HEK293T (cell line): ENCODE measurements at regions not wholly inside any gene's neighbourhood (a gene's known extent, or its start where the extent isn't known, plus 50 kb on each side); places are given as distances from the start of the nearest gene placed in this dataset.
"Not testable (repeated sequence)": the region's sequence is repeated elsewhere in the genome, so short reads cannot be mapped to it uniquely, and the experiment has no call there.

ENCODE experiments used
- CTCF ChIA-PET: fragments of 350-600 bp; formaldehyde crosslinking; extraction: SDS; loops from one replicate; lab custom pipeline; 2021; ENCODE audit warnings: antibody characterized with exemption, inconsistent platforms; lab: Yijun Ruan, JAX
- POLR2A ChIA-PET: fragments of 350-600 bp; formaldehyde crosslinking; extraction: SDS; loops from one replicate; lab custom pipeline; 2020; ENCODE audit warnings: antibody characterized with exemption, inconsistent platforms; lab: Yijun Ruan, JAX
- DNase-seq: peaks from one replicate; pipeline ENCODE4 v3.0.0; 2012; ENCODE audit warnings: mixed read lengths; ENCODE audit errors: extremely low spot score
- ARNT ChIP-seq: fragments of 450-650 bp; IDR thresholded peaks from 2 replicates; pipeline ENCODE4 v1.6.1; 2017; ENCODE audit warnings: mild to moderate bottlenecking
- BHLHE40 ChIP-seq: fragments of 450-650 bp; IDR thresholded peaks from 2 replicates; pipeline ENCODE4 v1.6.1; 2016; ENCODE audit warnings: mild to moderate bottlenecking, moderate library complexity, borderline replicate concordance
- ELF4 ChIP-seq: fragments of 450-650 bp; IDR thresholded peaks from 2 replicates; pipeline ENCODE4 v1.6.1; 2017; ENCODE audit warnings: antibody characterized with exemption
- FOXA1 ChIP-seq: fragments of 450-650 bp; IDR thresholded peaks from 2 replicates; pipeline ENCODE4 v1.6.1; 2016; ENCODE audit warnings: mild to moderate bottlenecking
- FOXK2 ChIP-seq: fragments of 450-650 bp; IDR thresholded peaks from 2 replicates; pipeline ENCODE4 v1.6.1; 2016; ENCODE audit warnings: mild to moderate bottlenecking
- FOXM1 ChIP-seq: fragments of 450-650 bp; IDR thresholded peaks from 2 replicates; pipeline ENCODE4 v1.6.1; 2017; ENCODE audit warnings: mild to moderate bottlenecking, borderline replicate concordance
- HDGF ChIP-seq: fragments of 450-650 bp; IDR thresholded peaks from 2 replicates; pipeline ENCODE4 v1.6.1; 2017; ENCODE audit warnings: antibody characterized with exemption, borderline replicate concordance
- L3MBTL2 ChIP-seq: fragments of 450-650 bp; conservative IDR thresholded peaks from 2 replicates; pipeline ENCODE4 v1.6.1; 2016; ENCODE audit warnings: mild to moderate bottlenecking
- LEF1 ChIP-seq: fragments of 450-650 bp; IDR thresholded peaks from 2 replicates; pipeline ENCODE4 v1.6.1; 2017; ENCODE audit warnings: mild to moderate bottlenecking, borderline replicate concordance
- NFRKB ChIP-seq: fragments of 450-650 bp; IDR thresholded peaks from 2 replicates; pipeline ENCODE4 v1.6.1; 2016; ENCODE audit warnings: mild to moderate bottlenecking, moderate library complexity
- PKNOX1 ChIP-seq: fragments of 450-650 bp; IDR thresholded peaks from 2 replicates; pipeline ENCODE4 v1.6.1; 2016
- SP1 ChIP-seq: fragments of 450-650 bp; IDR thresholded peaks from 2 replicates; pipeline ENCODE4 v1.6.1; 2017
- SUZ12 ChIP-seq: fragments of 450-650 bp; IDR thresholded peaks from 2 replicates; pipeline ENCODE4 v1.6.1; 2016; ENCODE audit warnings: mild to moderate bottlenecking
- TARDBP ChIP-seq: fragments of 450-650 bp; IDR thresholded peaks from 2 replicates; pipeline ENCODE4 v1.6.1; 2016
- ZNF384 ChIP-seq: fragments of 450-650 bp; IDR thresholded peaks from 2 replicates; pipeline ENCODE4 v1.6.1; 2016

GRCh38 chr15:57896114-57896513 lies 169.4 kb downstream of the ALDH1A2 start:
- TF ChIP-seq ELF4 (no peak), TARDBP (no peak), SUZ12 (no peak), HDGF (no peak), NFRKB (no peak), BHLHE40 (no peak), LEF1 (no peak), ZNF384 (no peak), FOXA1 (no peak), L3MBTL2 (no peak), ARNT (no peak), FOXM1 (no peak), PKNOX1 (no peak), FOXK2 (no peak)
- ChIA-PET CTCF (no interaction called here), POLR2A (no interaction called here)

GRCh38 chr15:57896899-57897298 lies 168.6 kb downstream of the ALDH1A2 start:
- CTCF ChIA-PET, DNase-seq, POLR2A ChIA-PET: not testable (repeated sequence)

More at GRCh38 chr15:57896114-57896513, 169.4 kb downstream of the ALDH1A2 start:
- DNase-seq, result no peak

GRCh38 chr15:57897870-57898269 lies 167.6 kb downstream of the ALDH1A2 start:
- TF ChIP-seq NFRKB (no peak), ZNF384 (no peak), BHLHE40 (no peak), FOXK2 (no peak), SUZ12 (no peak), HDGF (no peak), TARDBP (no peak)
- ChIA-PET CTCF (no interaction called here), POLR2A (no interaction called here)
- no peak for DNase-seq

GRCh38 chr15:57902155-57902554 lies 163.4 kb downstream of the ALDH1A2 start:
- ChIA-PET POLR2A (no interaction called here), CTCF (no interaction called here)
- TF ChIP-seq FOXA1 (no peak), NFRKB (no peak), ARNT (no peak), SP1 (no peak)
- DNase-seq, result no peak
